ENCODE measurements at regions not wholly inside any gene's neighbourhood (a gene's known extent, or its start where the extent isn't known, plus 50 kb on each side); places are given as distances from the start of the nearest gene placed in this dataset.
"Not testable (repeated sequence)": the region's sequence is repeated elsewhere in the genome, so short reads cannot be mapped to it uniquely, and the experiment has no call there.

DNA sequence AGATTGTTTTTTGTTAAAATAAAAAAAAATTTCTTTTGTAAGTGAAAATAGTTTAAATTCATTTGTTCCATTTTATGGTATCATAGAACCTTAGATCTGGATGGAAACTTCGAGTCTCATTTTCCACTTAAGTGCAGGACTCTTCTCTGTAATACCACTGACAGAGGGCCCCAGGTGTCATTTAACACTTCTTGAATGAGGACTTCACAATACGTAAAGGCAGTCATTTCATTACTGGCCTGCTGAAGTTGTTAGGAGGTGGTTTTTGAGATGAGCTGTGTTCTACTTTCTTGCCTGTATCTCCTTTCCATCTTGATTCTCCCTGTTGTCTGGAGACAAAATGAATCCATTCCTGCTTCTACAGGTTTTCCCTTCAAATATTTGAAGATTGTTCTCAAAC, 455.3 kb downstream of the DMRT2 start:
- DNase-seq = no peak

GRCh38 chr9:1510712-1511111, 460.6 kb downstream of the DMRT2 start:
- no peak for DNase-seq

DNA sequence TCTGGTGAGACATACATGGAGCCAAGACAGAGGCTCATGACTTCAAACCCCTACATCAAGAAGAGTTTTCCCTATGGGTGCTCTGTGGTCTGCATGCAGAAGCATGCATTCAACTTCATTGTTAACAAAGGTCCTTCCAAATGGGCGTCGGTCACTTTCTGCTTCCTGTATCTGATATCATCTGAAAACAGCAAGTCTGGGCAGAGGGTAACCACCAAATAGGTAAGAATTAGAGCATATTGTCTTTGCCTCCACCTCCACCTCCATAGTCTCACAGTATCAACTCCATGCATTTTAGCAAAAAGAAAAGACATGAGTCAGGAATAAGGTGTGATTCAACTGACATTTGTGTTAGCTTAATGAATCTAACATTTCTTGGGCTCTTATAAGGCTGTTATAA, 462.9 kb downstream of the DMRT2 start:
- no peak for DNase-seq

DNA sequence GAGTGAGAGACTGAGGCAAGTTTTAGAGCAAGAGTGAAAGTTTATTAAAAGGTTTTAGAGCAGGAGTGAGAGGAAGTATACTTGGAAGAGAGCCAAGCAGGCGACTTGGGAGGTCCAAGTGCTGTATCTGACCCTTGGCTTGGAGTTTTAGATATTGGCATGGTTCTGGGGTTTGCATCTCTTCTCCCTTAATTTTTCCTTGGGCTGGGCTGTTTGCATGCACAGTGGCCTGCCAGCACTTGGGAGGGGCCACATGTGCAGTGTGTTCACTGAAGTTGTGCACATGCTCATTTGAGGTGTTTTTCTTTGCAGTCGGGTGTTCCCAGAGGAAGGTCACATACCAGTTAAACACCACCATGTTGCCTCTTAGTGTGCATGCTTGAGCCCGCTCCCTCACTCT, 464.1 kb downstream of the DMRT2 start:
- no peak for DNase-seq

DNA sequence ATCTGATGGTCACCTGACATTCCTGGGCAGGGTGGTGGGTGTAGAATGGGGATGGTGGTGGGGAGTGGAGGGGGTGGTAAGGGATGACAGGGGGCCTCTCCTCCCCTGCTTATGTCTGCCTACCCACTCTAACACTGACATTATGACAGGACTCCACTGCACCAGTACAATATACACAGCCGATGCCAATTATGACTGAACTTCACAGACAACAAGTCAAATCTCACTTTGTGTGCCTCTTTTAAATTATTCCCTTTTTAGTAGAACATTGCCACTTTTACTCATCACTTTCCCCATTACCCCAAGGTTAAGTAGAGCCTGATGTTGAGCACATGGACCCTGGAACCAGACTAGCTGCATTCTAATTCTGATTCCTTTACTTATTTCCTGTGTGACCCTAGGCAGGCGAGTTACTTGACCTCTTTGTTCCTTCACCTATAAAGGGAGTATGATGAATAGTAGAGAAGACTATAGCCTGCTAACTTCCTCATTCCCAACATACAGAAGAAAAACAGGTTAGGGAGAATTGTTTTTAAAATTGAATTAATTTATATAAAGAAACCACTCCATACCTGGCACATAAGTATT, 464.7 kb downstream of the DMRT2 start:
- DNase-seq = no peak

- no peak for DNase-seq
These were observed 465.4 kb downstream of the DMRT2 start for GRCh38 chr9:1515557-1515956.

DNA sequence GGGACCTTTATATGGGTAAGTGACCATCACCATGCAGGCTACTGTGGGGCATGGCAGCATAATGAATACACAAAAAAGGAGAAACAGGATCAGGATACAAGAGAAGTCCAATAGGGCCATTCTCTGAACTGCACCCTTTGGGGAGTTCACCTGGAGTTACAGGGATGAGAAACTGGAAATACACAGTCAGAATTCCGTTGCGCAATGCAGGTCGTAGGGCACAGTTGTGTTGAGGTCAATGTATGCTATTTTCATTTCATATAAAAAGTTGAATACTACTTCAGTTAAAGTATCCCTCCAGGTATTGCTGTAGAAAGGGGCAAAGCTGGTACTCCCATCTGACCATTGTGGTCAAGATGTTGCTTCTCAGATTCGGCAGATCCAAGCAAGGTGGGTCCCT, 471.4 kb downstream of the DMRT2 start:
- no peak for DNase-seq

- no peak for DNase-seq
These were observed 472.1 kb downstream of the DMRT2 start for GRCh38 chr9:1522219-1522767.

DNA sequence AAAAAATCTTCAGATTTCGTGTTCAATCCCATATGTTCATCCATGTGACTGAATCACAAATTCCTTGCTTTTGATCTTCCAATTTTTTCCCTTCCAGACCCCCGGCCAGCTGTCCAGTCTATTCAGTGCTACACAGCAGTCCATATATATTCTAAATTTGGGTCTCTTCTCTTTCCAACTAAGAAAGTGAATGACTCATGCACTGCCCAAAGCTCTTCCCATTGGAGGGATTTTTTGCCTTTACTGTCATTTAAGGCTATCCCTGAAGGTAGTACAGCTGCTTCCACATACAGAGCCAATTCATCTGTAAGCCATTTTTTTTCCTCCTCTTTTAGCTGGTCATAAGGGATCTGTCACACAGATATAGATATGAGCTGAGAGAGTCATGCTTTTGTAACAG, 478.3 kb downstream of the DMRT2 start:
- DNase-seq = no peak

GRCh38 chr9:1530696-1531095, 480.5 kb downstream of the DMRT2 start:
- no peak for DNase-seq

DNA sequence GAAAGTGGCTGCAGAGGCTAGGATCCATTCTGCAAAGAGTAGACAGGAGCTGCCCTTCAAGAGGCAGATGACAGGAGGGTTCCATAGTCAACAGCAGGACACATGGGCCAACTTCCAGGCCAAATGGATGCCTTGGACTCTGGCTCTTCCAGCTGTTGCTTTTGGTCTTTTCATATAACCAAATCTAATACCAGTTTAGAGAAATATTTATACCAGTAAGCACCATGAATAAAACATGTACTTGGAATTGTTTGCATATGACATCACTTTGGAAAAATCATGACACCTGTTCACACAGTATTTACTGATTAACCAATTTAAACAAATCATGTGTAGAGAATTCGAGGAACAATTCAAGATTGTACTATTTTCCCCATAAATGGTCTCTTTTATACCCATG, 481.3 kb downstream of the DMRT2 start:
- DNase-seq = no peak

DNA sequence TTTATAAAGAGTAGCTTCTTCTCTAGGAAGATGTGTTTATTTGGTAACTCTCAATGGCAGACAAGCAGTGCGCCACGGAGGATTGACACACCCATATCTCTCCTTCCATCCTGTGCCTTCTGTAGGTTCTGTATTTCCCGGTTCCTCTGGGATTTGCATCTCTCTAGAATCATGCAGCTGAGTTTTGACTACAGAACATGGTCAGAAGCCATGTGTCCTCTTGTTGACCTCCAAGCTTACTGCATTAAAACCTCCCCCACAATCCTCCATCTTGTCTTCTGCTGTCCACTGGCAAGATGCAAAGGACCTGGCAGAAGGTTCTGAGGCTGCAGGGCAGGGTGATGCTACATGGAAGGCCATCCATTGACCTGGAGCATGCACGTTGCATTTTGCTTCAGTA, 482.0 kb downstream of the DMRT2 start:
- no peak for DNase-seq

DNA sequence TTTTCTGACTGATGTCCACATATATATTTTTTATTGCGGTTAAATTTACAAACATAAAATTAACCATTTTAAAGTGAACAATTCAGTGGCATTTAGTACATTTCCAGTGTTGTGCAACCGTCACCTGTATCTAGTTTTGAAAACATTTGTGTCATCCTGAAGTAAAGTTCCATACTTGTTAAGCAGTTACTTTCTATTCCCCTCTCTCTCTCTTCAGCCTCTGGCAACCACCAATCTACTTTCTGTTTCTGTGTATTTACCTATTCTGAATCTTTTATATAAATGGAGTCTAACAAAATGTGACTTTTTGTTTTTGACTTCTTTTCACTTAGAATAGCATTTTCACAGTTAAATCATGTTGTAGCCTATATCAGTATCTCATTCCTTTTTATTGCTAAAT, 480.1 kb upstream of the SMARCA2 start:
- DNase-seq = no peak

DNA sequence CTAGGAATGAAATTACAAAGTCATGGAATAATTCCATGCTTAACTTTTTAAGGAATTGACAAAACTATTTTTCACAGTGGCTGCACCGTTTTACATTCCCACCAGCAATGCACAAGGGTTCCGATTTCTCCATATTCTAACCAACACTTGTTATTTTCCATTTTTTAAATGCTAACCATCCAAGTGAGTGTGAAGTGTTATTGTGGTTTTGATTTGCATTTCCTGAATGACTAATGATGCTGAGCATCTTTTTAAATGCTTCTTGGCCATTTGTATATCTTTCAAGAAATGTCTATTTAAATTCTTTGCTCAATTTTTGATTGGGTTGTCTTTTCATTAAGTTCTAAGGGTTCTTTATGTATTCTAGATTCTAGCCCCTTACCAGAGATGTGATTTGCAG, 479.5 kb upstream of the SMARCA2 start:
- DNase-seq = no peak

DNA sequence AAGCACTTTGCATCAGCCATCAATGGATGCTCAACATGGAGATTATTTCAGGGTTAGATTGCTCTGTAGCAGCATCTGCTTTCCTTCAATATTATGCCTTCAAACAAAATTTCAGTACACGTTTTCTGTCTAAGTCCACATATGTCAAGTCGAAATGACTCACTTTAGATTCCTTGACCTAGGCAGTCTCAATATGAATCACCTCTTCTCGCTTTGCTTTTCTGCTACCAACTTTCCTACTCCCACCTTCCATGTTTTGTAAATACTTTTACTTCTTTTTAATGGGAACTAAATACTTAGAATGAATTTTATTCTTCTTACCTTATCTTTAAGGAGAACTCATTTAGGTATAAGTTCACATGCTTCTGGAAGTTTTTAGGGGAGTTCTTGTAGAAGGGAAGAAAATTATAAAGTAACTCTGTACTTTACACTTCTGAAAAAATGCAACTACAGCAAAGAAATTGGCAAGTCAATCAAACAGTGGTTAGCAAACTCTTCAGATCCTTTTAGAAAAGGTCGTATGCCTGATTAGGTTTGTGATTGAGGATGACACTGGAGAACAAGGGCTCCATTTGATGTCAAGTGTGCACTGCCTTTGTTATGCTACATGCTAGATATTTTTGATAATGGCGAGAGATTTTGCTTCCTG, 478.5 kb upstream of the SMARCA2 start:
- no peak for DNase-seq

GRCh38 chr9:1538301-1538700, 476.8 kb upstream of the SMARCA2 start:
- no peak for DNase-seq

GRCh38 chr9:1539216-1539615, 475.9 kb upstream of the SMARCA2 start:
- DNase-seq = no peak

GRCh38 chr9:1550636-1551035, 464.5 kb upstream of the SMARCA2 start:
- no peak for DNase-seq

DNA sequence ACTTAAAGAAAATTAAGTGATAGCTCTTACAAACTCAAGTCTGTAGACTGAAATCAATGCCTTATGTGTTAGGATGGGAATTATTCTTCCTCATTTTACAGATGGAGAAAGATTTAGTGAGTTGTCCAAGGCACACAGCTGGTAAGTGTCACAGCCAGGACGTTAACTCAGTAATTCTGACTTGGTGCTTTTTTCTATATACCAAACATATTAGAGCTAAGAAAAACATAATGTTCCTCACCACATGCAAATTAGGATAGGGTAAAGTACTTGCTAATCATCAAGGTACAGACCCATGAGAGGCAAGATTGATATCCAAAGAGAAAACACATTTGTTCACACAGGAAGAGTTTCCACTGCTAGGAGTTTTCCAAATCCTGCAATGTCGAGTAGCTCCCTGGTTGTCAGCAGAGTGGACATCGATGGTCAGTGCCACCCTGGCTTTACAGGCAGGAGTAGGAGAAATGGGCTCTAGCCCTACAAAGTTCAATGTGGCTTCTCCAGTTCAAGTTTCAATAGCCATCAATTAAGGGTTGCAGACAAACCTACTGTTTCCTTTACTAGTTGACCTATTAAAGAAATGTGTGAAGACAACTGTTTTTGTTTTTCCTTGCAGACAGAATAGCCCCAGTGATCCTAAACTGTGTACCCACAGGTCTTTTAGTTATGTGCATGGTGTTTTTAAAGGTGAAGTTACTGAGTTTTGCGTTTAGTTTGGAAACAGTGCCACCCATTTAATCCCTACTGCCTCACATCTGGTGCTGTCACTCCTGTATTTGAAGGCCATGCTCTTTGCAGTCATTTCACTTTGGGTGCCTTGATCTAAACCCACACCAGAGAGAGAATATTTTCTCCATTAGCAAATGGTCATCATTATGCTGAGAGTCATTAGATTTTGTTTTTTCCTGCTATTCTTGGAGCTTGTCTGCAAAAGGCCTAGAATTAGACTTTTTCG, 460.8 kb upstream of the SMARCA2 start:
- DNase-seq = no peak

DNA sequence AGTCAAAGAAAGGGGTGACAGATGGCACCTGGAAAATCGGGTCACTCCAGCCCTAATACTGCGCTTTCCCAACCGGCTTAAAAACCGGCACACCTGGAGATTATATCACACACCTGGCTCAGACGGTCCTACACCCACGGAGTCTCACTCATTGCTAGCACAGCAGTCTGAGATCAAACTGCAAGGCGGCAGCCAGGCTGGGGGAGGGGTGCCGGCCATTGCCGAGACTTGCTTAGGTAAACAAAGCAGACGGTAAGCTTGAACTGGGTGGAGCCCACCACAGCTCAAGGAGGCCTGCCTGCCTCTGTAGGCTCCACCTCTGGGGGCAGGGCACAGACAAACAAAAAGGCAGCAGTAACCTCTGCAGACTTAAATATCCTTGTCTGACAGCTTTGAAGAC, 456.5 kb upstream of the SMARCA2 start:
- not testable (repeated sequence) for DNase-seq

GRCh38 chr9:1575939-1576338, 439.2 kb upstream of the SMARCA2 start:
- no peak for DNase-seq

GRCh38 chr9:1580215-1580614, 434.9 kb upstream of the SMARCA2 start:
- no peak for DNase-seq

DNA sequence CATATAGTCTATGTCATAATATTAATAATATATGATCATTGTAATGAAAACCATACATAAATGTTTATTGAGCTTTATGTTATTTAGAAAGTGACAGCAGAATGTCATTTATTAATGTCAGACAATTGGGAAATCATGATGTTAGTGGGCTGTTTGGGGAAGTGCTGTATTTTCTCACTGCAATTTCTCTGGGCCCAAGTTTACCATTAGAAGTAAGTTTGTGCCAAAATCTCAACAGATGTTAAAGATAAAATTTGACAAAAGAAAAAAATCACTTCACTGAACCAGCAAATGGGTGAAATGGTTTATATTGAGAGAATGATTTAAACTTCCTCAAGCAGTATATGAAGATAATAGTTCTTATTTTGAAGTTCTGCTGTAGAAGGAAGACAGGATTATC, 433.2 kb upstream of the SMARCA2 start:
- DNase-seq = no peak

GRCh38 chr9:1591310-1591709, 423.8 kb upstream of the SMARCA2 start:
- no peak for DNase-seq
